Bone marrow (tissue), 2 donors: ENCODE measurements at regions not wholly inside any gene's neighbourhood (a gene's known extent, or its start where the extent isn't known, plus 50 kb on each side); places are given as distances from the start of the nearest gene placed in this dataset.
"Not testable (repeated sequence)": the region's sequence is repeated elsewhere in the genome, so short reads cannot be mapped to it uniquely, and the experiment has no call there.

Experiments
- DNase-seq, 2 donors: peaks; one replicate each; lab custom pipeline; 2025; lab: John Stamatoyannopoulos, UW

- DNase-seq, result not testable (repeated sequence)
These were observed 154.0 kb upstream of the ZNF469 start for GRCh38 chr16:88228751-88229150.

- not testable (repeated sequence) for DNase-seq
These were observed 153.0 kb upstream of the ZNF469 start for GRCh38 chr16:88229710-88230109.

DNA sequence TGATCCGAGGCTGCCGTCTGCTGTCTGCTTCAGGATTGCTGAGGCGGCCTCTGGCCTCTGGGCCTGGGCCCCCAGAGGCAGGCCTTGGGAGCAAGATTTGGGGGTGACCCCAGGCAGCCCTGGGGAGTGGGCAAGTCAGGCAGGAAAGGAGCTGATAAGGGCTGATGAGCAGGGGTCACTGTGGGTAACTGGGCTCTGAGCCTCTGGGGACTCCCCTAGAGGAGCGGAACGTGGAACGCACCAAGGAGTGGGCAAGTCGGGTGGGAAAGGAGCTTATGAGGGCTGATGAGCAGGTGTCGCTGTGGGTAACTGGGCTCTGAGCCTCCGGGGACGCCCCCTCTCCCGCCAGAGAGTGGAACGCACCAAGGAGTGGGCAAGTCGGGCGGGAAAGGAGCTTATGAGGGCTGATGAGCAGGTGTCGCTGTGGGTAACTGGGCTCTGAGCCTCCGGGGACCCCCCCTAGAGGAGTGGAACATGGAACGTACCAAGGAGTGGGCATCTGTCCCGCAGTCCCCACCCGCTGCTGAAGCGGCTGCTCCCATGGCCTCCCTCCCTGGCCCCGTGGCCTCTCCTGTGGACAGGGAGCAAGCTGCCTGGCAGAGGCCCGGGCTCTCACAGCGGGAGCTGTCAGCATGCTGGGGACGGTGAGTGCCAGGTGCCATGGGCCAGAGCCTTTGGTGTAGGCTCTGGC, 152.3 kb upstream of the ZNF469 start:
- DNase-seq, result not testable (repeated sequence)

GRCh38 chr16:88230967-88231615, 151.7 kb upstream of the ZNF469 start:
- not testable (repeated sequence) for DNase-seq

DNA sequence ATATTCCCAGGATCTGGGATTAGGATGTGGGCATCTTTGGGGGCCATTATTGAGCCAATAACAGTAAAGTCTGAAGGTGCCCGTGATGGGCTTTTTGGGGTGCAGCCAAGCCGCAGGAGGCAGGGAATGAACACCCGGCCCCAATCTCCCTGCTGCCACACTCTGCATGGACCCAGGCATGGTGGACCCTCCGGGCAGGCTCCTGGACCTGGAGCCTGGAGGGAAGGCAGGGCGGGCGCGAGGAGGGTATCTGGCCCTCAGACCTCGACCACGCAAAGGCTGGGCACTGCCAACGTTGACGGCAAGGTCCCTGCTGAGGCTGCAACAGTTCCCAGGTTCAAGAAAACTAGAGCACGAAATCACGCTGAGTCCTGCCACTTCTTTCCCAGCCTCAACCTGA, 150.9 kb upstream of the ZNF469 start:
- DNase-seq, result not testable (repeated sequence)

DNA sequence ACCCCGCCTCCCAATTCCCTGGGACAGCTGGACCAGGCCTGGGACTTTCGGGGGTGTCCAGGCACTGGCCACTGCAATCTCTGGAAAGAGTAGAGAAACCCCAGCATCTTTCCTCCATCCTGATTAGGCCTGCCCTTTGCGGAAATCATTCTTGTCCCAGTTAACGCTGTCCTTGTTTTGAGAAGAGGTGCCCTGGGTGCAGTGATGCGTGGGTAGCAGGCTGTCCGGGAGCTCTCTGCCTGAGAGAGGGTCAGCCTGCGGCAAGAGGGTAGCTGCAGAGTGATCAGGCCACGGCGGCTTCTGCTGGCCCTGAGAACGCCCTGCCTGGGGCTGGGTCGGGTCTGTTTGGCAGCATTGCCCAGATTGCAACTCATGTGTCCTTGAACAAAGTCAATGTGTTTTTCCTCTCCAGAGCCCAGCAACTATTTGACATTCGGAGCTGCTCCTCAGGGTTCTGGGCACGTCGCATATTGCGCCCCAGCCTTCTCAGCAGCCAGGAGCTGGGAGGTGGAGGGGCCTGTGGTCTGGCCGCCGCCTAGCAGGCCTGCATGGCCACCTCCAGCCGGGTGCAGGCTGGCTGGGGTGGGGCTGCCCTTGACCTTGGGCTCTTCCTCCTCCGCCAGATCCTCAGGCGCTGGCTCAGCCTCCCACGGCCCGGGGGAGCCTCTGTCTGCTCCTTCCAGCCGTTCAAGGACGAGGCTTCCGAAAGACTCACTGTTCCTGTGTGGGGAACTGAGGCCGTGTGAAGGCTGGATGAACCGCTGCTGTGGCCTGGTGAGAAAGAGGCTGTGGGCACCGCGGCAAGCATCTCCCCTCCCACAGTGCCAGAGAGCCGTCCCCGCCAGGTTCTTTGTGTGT, 150.1 kb upstream of the ZNF469 start:
- DNase-seq, result not testable (repeated sequence)

DNA sequence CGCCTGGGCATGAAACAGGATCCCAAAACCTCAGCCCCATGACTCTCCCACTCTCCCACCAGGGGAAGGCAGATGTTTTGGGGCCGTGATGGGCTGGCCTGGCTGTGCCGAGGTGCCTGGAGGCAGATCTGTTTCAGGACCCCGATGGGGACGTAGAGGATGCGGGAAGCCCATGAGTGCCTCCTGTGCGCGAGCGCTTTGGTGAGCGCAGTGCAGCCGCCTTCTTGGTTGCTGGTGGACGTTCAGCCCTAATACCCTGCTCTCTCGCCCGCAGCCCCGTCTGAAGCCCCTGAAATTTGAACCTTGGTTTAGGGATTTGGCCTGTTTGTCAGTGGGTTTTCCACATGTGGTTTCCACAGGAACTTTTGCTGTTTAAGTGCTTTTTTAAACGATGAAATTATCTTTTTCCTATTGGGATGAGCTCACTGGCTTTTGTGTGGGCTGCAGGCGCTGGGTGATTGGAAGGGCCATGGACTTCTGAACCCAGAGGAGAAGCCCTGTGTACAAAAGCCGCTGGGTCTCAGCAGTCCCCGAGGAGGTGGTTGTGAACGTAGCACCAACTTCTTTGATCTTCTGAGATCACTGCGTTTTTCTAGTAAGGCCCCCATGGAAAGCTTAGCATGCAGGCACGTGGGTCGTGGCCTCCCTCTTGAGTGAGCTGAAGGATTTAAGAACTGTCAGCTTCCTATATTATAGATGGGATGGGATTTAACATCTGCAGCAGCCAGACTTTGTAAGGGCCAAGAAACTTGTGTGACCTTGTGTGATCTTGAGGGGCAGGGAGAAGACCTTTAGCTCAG, 148.9 kb upstream of the ZNF469 start:
- not testable (repeated sequence) for DNase-seq

- not testable (repeated sequence) for DNase-seq
These were observed 148.1 kb upstream of the ZNF469 start for GRCh38 chr16:88234421-88235271.

DNA sequence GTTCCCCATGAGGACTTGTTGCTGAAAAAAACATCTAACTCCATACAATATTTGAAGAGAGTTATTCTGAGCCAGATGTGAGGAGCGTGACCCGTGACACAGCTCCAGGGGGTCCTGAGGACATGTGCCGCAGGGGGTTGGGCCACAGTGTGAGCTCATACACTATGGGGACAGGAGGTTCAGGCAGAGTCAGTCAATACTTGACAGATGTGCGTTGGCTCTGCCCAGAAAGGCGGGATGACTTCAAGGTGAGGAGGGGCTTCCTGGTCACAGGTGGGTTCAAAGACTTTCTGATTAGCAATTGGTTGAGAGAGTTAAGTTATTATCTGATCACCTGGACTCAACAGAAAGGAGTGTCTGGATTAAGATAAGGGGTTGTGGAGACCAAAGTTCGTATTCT, 147.1 kb upstream of the ZNF469 start:
- DNase-seq, result not testable (repeated sequence)

- not testable (repeated sequence) for DNase-seq
These were observed 146.5 kb upstream of the ZNF469 start for GRCh38 chr16:88236229-88236628.

GRCh38 chr16:88237314-88237713, 145.4 kb upstream of the ZNF469 start:
- not testable (repeated sequence) for DNase-seq

- not testable (repeated sequence) for DNase-seq
These were observed 144.9 kb upstream of the ZNF469 start for GRCh38 chr16:88237761-88238415.

DNA sequence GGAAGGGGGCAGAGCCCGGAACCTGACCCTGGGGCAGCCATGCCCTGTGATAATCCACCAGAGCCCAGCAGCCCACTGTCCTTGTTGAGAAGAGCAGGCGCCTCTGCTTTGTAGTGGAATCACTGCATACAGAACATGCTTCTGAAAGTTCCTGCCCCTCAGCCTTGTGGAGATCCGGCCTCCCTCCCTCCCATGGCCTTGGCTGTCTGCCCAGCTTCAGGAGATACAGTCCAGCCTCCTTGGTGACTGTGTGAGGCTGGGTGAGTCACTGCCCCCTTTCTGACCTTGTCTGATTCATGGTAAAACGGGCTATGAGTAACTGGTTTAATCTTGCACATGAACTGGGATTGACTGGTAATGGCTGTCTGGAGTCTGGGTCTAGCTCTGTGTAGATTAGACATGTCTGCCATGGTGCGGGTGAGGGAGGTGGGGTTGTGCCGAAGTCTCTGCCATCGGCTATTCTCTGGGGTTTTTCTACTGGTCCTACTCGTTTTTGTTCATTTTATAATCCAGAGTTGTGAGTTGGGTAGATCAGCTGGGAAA, 144.0 kb upstream of the ZNF469 start:
- DNase-seq, result peak in 1 of 2 donors; percentile 53

GRCh38 chr16:88240118-88240517, 142.6 kb upstream of the ZNF469 start:
- DNase-seq, result not testable (repeated sequence)

DNA sequence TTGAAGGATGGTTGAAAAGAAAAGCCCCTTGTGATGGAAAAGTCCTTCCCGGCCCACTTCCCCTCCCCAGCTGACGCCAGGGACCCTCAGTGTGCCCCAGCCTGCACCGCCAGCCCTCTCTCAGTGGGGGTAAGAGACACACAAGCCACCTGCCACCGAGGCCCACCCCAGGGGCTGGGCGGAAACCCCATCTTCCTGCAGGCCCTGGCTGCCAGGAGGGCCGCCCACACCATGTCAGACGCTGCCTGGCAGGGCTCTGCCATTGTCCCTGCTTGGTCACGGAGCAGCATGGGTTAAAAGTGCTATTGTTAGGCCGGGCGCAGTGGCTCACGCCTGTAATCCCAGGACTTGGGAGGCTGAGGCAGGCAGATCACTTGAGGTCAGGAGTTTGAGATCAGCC, 142.0 kb upstream of the ZNF469 start:
- not testable (repeated sequence) for DNase-seq

DNA sequence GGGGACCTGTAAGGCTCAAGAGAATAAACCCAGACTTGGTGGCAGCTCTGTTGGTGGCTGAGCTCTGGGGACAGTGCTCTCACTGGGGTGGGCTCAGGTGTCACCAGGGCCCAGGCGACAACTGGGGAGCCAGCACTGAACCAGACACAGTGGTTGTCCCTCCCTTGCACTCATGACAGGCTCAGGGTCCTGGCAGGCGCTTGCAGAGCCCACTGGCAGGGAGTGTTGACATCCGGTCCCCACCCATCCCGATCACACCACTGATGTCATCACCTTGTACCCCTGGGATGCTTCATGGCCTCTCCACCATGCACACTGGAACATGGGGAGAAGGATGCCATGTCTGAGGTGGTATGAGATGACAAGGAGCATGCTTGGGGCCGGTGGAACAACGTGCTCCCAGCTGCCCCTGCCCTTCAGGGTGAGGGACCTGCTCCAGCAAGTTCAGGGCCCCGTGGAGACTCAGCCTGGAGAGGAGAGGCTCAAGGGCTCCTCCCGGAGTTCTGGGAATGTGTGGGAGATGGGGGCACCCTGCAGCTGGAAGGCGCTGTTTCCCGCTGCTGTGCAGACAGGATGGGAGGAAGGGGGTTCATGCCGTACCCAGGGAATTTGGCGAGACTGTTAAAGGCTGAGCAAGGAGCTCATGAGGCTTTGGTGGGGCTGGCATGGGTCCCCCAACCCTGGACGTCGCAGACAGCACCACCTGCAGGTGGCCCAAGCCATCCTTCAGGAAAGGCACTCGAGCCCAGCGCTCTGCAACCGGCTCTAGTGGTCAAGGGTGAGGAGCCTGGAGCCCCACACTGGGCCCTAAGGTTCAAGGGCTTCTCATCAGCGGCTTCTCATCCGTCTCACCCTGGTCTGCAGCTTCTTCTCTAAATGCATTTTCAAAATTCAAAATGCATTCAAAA, 141.1 kb upstream of the ZNF469 start:
- not testable (repeated sequence) for DNase-seq

GRCh38 chr16:88242312-88243295, 140.2 kb upstream of the ZNF469 start:
- not testable (repeated sequence) for DNase-seq

DNA sequence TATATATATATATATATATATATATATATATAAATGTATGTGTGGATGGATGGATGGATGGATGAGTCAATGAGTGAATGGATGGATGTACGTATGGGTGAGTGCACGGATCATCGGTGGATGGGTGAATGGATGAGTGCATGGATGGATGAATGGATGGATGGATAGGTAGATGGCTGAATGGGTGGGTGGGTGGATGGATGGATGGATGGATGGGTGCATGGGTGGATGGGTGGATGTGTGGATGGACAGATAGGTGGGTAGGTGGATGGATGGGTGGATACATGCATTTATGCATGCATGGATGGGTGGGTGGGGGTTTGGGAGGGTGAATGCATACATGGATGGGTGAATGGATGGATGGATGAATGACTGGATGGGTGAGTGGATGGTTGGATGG, 138.8 kb upstream of the ZNF469 start:
- not testable (repeated sequence) for DNase-seq
